ENCODE measurements at regions not wholly inside any gene's neighbourhood (a gene's known extent, or its start where the extent isn't known, plus 50 kb on each side); places are given as distances from the start of the nearest gene placed in this dataset.
"Not testable (repeated sequence)": the region's sequence is repeated elsewhere in the genome, so short reads cannot be mapped to it uniquely, and the experiment has no call there.

DNA sequence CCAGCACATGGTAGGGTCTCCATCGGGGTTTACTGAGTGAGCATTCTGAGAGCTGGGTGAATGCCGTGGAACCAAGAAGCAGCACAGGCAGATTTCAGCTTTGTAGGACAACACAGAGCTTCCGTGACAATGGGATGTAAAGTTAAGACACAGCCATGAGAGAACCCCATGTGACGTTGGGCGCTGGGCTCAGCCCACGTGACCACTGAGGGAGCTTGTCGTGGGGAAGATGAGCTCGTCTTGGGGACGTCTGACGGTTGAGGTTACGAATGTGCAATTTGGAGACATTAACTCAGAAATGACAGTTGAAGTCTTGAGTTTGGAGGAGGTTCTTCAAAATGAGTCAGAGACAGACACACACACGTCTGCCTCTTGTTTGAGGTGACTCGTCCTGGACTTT is 51.5 kb upstream of the MUC20 start:
- H3K9me3 ChIP-seq (ENCODE audit: low read depth, low read length); H3K27me3 ChIP-seq (ENCODE audit: insufficient read depth, low read length); H3K4me1 ChIP-seq (ENCODE audit: insufficient read depth, low read length); H3K4me3 ChIP-seq (ENCODE audit: low read length): not testable (repeated sequence)

DNA sequence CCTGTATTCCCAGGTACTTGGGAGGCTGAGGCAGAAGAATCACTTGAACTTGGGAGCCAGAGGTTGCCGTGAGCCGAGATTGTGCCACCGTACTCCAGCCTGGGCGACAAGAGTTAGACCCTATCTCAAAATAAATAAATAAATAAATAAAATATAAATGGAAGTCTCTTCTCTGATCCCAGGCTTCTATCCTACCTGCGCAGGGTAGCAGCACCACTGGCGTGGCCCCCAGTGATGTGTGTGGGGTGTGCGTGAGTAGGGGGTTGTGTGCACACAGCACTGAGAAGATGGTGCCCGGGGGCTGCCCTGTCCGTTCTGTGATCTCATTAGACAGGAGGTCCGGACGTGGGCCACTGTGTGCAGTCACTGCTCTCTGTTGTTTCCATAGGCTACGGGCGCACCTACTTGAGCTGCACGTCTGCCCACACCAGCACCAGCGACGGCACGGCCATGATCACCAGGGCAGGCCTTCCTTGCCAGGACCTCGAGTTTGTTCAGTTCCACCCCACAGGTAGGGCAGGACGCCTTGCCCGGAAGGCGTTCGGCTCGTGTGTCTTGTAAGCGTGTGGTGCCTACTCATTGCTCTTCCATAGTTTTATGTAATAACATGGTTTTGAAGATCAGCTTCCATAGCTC is 52.5 kb upstream of the MUC20 start:
- not testable (repeated sequence) for H3K4me3 ChIP-seq (ENCODE audit: low read length); H3K9me3 ChIP-seq (ENCODE audit: low read depth, low read length); H3K27me3 ChIP-seq (ENCODE audit: insufficient read depth, low read length); H3K4me1 ChIP-seq (ENCODE audit: insufficient read depth, low read length)

DNA sequence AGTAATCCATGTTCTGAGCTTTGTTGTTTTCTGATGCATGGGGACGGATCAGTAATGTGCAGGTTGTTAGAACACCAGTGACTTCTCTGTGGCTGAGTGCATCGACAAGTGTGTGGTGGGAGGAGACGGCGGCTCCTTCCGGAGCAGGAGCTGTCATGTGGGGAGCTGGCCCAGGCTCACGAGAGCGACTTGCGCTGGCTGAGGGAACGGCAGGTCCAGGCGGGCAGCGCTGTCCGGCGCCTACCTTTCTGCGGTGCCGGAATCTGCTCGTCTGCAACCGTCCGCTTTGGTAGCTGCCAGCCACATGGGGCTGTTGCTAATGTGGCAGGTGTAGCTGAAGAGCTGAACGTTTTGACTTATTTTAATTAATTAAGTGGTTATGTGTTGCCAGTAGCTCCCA is 55.5 kb upstream of the MUC20 start:
- not testable (repeated sequence) for H3K4me1 ChIP-seq (ENCODE audit: insufficient read depth, low read length); H3K9me3 ChIP-seq (ENCODE audit: low read depth, low read length); H3K4me3 ChIP-seq (ENCODE audit: low read length); H3K27me3 ChIP-seq (ENCODE audit: insufficient read depth, low read length)

DNA sequence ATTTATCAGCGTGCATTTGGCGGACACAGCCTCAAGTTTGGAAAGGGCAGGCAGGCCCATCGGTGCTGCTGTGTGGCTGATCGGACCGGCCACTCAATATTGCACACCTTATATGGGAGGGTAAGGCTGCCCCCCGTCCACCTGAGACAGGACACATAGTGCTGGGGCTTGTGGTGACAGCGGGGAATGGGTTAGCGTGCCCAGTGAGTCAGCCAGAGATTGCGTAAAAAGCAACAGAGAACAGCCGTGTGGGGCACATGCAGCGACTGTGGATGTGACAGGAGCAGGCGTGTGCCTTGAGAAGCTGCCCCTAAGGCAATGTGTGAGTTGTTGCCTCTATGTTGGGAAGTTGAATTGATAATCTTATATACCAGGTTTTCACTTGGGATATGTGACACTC is 56.6 kb upstream of the MUC20 start:
- not testable (repeated sequence) for H3K9me3 ChIP-seq (ENCODE audit: low read depth, low read length); H3K4me3 ChIP-seq (ENCODE audit: low read length); H3K27me3 ChIP-seq (ENCODE audit: insufficient read depth, low read length); H3K4me1 ChIP-seq (ENCODE audit: insufficient read depth, low read length)

DNA sequence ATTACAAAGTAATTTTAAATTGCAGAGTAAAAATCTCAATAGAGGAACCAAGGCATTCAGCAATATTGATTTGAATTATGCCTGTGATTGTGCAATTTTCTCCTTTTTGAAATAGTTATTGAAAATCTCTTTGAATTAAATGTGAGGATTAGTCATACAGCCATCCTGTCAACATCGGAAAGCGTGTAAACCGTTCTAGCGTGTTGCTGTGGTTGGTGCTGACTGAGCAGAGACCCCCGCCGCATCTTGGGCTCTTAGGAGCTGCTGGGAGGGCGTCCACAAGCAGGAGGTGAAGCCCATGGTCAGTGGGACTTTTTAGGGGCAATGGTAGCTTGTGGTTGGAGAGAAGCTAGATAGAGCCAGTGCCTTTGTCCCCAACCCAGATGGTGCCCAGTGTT is 61.6 kb upstream of the MUC20 start:
- not testable (repeated sequence) for H3K4me1 ChIP-seq (ENCODE audit: insufficient read depth, low read length); H3K4me3 ChIP-seq (ENCODE audit: low read length); H3K27me3 ChIP-seq (ENCODE audit: insufficient read depth, low read length); H3K9me3 ChIP-seq (ENCODE audit: low read depth, low read length)

DNA sequence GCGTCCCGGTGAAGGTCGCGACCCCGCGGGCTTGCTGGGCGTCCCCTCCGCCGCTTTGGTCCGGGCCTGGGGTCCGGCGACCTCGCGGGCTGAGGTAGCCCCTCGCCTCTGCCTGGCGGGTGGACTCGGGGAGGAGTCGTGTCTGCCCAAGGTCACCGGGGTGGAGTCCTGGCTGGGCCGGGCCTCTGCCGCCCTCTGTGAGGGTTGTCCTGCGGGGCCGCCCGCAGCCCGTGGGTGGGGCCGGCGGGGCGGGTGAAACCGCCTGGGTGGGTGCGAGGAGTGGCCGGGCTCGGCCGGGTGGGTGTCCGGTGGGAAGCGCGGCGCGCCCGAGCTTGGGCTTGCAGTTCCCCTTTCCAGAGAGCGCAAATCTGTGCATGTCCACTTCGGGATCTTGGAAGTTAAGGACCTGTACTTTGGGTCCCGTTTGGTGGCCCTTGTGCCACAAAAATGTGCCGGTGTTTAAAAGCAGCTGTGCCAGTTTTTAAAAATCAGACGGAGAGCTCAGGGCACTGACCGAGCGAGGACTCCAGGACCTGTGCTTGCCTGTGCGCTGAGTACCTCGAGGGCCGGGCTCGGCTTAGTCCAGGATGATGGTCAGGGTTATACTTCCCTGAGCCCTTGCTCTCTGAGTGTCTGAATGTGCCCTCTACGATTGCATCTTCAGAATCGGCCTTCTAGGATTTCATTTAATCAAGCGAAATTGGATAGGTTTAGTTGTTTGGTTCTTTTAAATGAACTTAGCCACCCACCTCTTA is 62.2 kb upstream of the MUC20 start:
- H3K4me1 ChIP-seq (ENCODE audit: insufficient read depth, low read length); H3K27me3 ChIP-seq (ENCODE audit: insufficient read depth, low read length); H3K9me3 ChIP-seq (ENCODE audit: low read depth, low read length): not testable (repeated sequence)
- H3K4me3 ChIP-seq (ENCODE audit: low read length), result peak overlapping the region; percentile 55

DNA sequence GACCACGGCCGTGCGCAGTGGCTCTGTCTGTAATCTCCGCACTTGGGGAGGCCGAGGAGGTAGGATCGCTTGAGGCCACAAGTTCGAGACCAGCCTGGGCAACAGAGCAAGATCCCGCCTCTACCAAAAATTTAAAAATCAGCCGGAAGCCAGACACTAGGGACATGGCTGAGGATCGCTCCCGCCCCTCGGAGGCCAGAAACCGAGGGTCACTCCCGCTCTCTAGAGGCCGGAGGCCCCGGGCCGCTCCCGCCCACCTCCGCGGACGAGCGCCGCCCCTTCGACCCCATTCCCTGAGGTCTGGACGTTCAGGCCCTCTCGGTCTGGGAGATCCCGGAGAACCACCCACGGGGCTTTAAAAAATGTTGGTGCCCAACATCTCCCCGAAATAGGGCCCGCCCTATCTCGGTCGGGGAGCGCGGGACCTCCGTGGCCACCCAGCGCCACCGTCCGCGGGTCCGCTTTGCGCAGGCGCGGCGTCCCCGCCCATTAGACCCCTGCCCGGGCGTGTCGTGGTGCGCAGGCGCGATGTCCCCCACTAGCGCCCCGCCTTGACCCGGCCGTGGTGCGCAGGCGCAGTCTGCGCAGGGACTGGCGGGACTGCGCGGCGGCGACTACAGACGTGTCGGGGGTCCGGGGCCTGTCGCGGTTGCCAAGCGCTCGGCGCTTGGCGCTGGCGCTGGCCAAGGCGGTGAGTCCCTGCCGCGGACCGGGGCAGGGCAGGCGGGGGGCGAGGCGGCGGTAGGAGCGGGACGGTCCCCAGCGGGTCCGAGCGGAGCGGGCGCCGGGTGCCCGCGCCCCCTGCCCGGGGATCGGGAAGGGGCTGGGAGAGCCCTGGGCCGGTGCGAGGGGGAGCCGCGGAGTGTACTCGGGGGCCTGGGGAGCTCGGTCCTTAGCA is 63.1 kb upstream of the MUC20 start:
- H3K4me3 ChIP-seq (ENCODE audit: low read length), result peak overlapping the region; percentile 55
- H3K4me1 ChIP-seq (ENCODE audit: insufficient read depth, low read length); H3K9me3 ChIP-seq (ENCODE audit: low read depth, low read length); H3K27me3 ChIP-seq (ENCODE audit: insufficient read depth, low read length): not testable (repeated sequence)

DNA sequence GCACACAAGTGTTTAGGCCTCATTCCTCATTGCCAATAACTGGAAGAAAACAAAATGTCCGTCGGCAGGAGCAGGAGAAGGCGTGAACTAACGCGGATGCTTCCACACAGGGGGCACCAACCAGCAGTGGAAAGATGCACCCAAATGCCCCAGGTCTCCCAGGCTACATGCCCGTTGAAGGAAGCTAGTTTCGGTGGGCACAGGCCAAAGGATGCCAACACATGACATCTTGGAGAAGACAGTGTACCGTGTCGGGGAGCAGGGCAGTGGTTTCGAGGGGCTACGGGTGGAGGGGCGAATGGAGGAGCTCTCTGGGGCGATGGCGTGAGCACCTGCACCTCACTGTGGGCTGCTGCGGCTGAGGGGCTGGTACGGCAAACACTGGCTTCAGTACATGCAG is 64.7 kb upstream of the MUC20 start:
- H3K4me1 ChIP-seq (ENCODE audit: insufficient read depth, low read length); H3K9me3 ChIP-seq (ENCODE audit: low read depth, low read length); H3K27me3 ChIP-seq (ENCODE audit: insufficient read depth, low read length); H3K4me3 ChIP-seq (ENCODE audit: low read length): not testable (repeated sequence)

DNA sequence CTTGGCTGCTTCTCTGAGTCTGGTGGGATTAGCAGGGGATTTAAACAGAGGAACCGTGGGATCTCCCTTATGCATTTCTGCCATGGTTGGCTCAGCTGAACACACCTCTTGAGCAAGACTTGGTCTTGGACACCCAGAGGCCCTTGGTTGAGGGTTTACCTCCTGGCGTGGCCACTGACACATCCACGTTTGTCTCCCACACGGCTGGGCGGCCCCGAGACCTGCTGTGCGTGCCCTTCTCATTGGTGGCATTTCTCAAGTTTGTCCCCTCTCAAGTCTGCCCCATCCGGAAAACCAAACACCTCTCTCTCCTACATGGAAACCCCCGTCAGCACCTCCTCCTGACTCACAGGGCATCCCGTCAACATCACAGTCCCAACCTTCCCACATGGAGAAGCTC is 66.0 kb upstream of the MUC20 start:
- not testable (repeated sequence) for H3K4me3 ChIP-seq (ENCODE audit: low read length); H3K27me3 ChIP-seq (ENCODE audit: insufficient read depth, low read length); H3K9me3 ChIP-seq (ENCODE audit: low read depth, low read length); H3K4me1 ChIP-seq (ENCODE audit: insufficient read depth, low read length)

DNA sequence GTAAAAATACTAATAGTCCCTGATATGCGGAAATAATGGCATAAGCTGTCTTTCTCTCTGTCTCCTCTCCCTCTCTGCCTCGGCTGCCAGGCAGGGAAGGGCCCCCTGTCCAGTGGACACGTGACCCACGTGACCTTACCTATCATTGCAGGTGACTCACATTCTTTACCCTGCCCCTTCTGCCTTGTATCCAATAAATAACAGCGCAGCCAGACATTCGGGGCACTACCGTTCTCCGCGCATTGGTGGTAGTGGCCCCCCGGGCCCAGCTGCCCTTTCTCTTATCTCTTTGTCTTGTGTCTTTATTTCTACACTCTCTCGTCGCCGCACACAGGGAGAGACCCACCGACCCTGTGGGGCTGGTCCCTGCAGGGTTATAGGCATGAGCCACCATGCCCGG is 66.6 kb upstream of the MUC20 start:
- not testable (repeated sequence) for H3K27me3 ChIP-seq (ENCODE audit: insufficient read depth, low read length); H3K9me3 ChIP-seq (ENCODE audit: low read depth, low read length); H3K4me1 ChIP-seq (ENCODE audit: insufficient read depth, low read length); H3K4me3 ChIP-seq (ENCODE audit: low read length)

DNA sequence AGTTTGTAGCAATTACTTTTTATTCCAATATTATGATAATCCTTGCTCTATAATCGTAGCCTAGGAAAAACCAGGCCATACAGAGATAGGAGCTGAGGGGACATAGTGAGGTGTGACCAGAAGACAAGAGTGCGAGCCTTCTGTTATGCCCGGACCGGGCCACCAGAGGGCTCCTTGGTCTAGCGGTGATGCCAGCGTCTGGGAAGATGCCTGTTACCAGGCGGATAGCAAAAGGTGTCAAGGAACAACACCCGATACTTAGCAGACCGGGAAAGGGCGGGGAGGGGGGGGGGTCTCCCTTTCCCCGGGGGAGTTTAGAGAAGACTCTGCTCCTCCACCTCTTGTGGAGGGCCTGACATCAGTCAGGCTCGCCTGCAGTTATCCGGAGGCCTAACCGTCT is 67.1 kb upstream of the MUC20 start:
- not testable (repeated sequence) for H3K9me3 ChIP-seq (ENCODE audit: low read depth, low read length); H3K27me3 ChIP-seq (ENCODE audit: insufficient read depth, low read length); H3K4me3 ChIP-seq (ENCODE audit: low read length)

DNA sequence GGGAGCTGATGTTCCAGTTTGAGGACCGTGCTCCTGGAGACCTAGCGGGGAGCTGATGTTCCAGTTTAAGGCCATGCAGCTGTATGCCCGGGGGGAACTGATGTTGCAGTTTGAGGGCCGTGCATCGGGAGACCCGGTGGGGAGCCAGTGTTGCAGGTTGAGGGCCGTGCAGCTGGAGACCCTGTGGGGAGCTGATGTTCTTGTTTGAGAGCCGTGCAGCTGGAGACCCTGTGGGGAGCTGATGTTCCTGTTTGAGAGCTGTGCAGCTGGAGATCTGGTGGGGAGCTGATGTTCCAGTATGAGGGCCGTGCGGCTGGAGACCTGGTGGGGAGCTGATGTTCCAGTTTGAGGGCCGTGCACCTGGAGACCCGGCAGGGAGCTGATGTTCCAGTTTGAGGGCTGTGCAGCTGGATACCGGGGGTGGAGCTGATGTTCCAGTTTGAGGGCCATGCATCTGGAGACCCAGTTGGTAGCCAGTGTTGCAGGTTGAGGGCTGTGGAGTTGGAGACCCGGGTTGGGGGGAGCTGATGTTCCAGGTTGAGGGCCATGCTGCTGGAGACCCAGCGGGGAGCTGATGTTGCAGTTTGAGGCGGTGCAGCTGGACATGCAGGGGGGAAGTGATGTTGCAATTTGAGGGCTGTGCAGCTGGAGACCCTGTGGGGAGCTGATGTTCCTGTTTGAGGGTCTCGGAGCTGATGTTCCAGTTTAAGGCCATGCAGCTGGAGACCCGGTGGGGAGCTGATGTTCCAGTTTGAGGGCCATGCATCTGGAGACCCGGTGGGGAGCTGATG is 64.4 kb upstream of the APOD start:
- H3K4me3 ChIP-seq (ENCODE audit: low read length); H3K4me1 ChIP-seq (ENCODE audit: insufficient read depth, low read length); H3K9me3 ChIP-seq (ENCODE audit: low read depth, low read length); H3K27me3 ChIP-seq (ENCODE audit: insufficient read depth, low read length): not testable (repeated sequence)

More for the DNA sequence above, 67.1 kb upstream of the MUC20 start:
- H3K4me1 ChIP-seq (ENCODE audit: insufficient read depth, low read length), result not testable (repeated sequence)

DNA sequence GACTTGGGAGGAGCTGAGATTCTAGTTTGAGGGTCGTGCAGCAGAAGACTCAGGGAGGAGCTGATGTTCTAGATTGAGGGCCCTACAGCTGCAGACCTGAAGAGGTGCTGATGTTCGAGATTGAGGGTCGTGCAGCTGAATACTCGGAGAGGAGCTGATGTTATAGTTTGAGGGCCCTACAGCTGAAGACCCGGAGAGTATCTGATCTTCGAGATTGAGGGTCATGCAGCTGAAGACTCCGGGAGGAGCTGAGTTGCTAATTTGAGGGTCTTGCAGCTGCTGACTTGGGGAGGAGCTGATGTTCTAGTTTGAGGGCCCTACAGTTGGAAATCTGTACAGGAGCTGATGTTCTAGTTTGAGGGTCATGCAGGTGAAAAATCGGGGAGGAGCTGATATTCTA is 62.1 kb upstream of the APOD start:
- H3K9me3 ChIP-seq (ENCODE audit: low read depth, low read length); H3K4me3 ChIP-seq (ENCODE audit: low read length); H3K27me3 ChIP-seq (ENCODE audit: insufficient read depth, low read length); H3K4me1 ChIP-seq (ENCODE audit: insufficient read depth, low read length): not testable (repeated sequence)

DNA sequence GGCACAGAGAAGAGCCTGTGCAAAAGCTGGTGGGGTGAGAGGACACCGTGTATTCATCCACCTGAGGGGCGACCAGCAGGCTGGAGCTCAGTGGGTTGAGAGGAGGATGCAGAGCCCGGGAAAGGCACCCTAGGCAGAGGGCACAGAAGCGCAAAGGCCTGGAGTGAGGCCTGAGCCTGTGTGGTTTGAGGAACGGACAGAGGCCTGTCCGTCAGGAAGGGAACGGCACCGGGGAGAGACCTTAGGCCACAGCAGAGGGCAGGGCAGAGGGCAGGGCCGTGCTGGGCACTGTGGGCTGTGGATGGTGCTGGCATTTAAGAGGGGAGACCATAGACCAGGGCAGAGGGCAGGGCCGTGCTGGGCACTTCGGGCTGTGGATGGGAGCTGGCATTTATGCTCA is 59.5 kb upstream of the APOD start:
- not testable (repeated sequence) for H3K9me3 ChIP-seq (ENCODE audit: low read depth, low read length); H3K4me1 ChIP-seq (ENCODE audit: insufficient read depth, low read length); H3K27me3 ChIP-seq (ENCODE audit: insufficient read depth, low read length); H3K4me3 ChIP-seq (ENCODE audit: low read length)

DNA sequence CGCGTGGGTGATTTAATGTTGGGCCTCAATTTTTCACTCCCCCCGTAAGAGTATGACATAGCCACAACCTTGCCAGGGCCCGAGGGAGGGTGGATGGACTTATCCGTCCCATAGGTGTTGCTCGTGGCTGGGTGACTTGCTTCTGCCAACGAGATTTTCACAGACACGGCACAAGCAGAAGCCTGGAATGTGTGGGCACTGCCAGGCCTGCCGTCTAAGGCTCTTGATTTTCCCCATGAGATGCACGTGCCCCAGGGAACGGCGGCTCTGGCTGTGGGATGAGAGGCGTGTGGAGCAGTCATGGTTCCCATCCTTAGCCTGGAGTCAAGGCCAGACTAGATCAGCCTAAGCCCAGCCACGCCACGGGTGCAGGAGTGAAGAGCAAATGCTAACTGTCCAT is 58.6 kb upstream of the APOD start:
- H3K4me1 ChIP-seq (ENCODE audit: insufficient read depth, low read length); H3K4me3 ChIP-seq (ENCODE audit: low read length); H3K27me3 ChIP-seq (ENCODE audit: insufficient read depth, low read length); H3K9me3 ChIP-seq (ENCODE audit: low read depth, low read length): not testable (repeated sequence)
